ENCODE measurements at regions not wholly inside any gene's neighbourhood (a gene's known extent, or its start where the extent isn't known, plus 50 kb on each side); places are given as distances from the start of the nearest gene placed in this dataset.

GRCh38 chr1:143653429-143653802 is 318.4 kb downstream of the FAM72C start:
- TF ChIP-seq CTCF (IDR thresholded peaks at IDR 0.05 in 2 of 3, conservative IDR thresholded peaks at IDR 0.05 in 1 of 3; ENCODE audit: borderline replicate concordance in 1 of 3, insufficient read depth in 1 of 3, low read depth in 2 of 3, low read length in 2 of 3) (no peak), ATF3 (IDR thresholded peaks at IDR 0.05) (no peak), RAD21 (IDR thresholded peaks at IDR 0.05; ENCODE audit: low read depth) (no peak), ZFX (IDR thresholded peaks at IDR 0.05) (no peak), POLR2A (IDR thresholded peaks at IDR 0.05; ENCODE audit: borderline replicate concordance, extremely low read depth, insufficient read depth, insufficient read length) (no peak), ZNF274 (IDR thresholded peaks at IDR 0.05; ENCODE audit: low read depth, low read length) (no peak), TCF7L2 (IDR thresholded peaks at IDR 0.05; ENCODE audit: borderline replicate concordance, extremely low read depth, insufficient read depth, insufficient read length) (no peak)

Measured in HCT116 (cell line).